Heart left ventricle (tissue), 13 donors: ENCODE measurements at regions not wholly inside any gene's neighbourhood (a gene's known extent, or its start where the extent isn't known, plus 50 kb on each side); places are given as distances from the start of the nearest gene placed in this dataset.

Source experiments
- POLR2A ChIP-seq, 2 donors: fragments of 450-650 bp; IDR thresholded peaks; one replicate each; pipeline ENCODE4 v1.6.1; 2017; ENCODE audit warnings: antibody characterized with exemption in 2 of 2, mild to moderate bottlenecking in 2 of 2, moderate library complexity in 2 of 2
- TF ChIP-seq, protein P1 (sequence below), 12 donors: fragments of 200-600 bp; sonication (generic) in 4 of 12; IDR thresholded peaks; one replicate each; pipeline versions ENCODE4 v1.5.0 to v1.8.0; 2018 to 2022; ENCODE audit warnings: antibody characterized with exemption in 12 of 12, mild to moderate bottlenecking in 5 of 12
- donor health status: ischemic (EF 13 %, LVEDD 7.1; RV severe dilation, severe dysfunction).
- donor health status: DM: no; HTN: yes; CAD: no.
- donor health status: DM: no; HTN: no; CAD: no.
- donor health status: ischemic (EF 25% LVEDD 6.9; RV normal size, moderate dysfunction).
- donor health status: ischemic (EF 25% LVEDD 5.7; RV mildly dilated, moderate dysfunction).
- donor health status: ischemic (EF 35%, LVEDD 5.7; RV mildly dilated, moderate dysfunction).
- donor health status: nonischemic (EF 11% LVEDD 7.7; RV severe dilation, severe dysfunction).
- donor health status: DM: yes; HTN: yes; CAD: no.
- donor health status: PGD.
- donor health status: ischemic (EF 29% LVEDD 5.4; RV normal size, mild dysfunction).
- donor health status: nonischemic (EF 23%, LVEDD 6.1; RV moderate dilation, normal function).

DNA sequence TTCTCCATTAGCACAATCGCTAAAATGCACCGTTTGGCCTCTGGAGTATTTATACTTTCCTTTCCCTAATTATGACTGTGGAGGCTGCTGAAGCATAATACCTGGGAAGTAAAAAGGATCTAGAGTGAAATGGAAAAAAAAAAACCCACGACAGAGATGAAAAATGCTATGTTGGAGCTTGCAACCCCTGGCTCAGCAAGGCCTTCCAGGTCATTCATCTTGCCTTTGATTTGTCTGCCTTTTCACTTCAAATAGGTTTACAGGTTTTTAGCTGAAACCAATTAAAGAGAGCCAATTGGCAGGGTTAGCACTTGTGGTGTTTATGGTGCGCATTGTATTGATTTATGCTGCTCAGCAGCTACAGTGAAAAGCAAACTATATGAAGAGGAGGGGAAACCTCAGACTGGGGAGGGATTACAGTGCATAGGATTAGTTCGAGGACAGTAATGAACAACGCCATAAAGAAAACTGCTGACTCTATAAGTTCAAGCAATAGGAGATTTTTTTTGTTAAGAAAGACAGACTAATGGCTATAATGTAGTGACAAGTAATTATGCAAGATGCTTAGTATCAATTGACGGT lies 347.9 kb downstream of the MEIS1 start:
- TF ChIP-seq POLR2A (IDR thresholded peaks at IDR 0.05): no peak
- TF ChIP-seq, protein P1, sequence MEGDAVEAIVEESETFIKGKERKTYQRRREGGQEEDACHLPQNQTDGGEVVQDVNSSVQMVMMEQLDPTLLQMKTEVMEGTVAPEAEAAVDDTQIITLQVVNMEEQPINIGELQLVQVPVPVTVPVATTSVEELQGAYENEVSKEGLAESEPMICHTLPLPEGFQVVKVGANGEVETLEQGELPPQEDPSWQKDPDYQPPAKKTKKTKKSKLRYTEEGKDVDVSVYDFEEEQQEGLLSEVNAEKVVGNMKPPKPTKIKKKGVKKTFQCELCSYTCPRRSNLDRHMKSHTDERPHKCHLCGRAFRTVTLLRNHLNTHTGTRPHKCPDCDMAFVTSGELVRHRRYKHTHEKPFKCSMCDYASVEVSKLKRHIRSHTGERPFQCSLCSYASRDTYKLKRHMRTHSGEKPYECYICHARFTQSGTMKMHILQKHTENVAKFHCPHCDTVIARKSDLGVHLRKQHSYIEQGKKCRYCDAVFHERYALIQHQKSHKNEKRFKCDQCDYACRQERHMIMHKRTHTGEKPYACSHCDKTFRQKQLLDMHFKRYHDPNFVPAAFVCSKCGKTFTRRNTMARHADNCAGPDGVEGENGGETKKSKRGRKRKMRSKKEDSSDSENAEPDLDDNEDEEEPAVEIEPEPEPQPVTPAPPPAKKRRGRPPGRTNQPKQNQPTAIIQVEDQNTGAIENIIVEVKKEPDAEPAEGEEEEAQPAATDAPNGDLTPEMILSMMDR (IDR thresholded peaks at IDR 0.05): no peak
